ENCODE measurements at regions not wholly inside any gene's neighbourhood (a gene's known extent, or its start where the extent isn't known, plus 50 kb on each side); places are given as distances from the start of the nearest gene placed in this dataset.

GRCh38 chr4:108272986-108273385, 104.3 kb upstream of the LEF1 start:
- Histone ChIP-seq H3K4me1 (ENCODE audit: control insufficient read depth, insufficient read depth, low read depth, low read length) (peaks cover 2% of the 10 kb centered on the region), H3K27ac (ENCODE audit: low read length, poor library complexity, severe bottlenecking) (no peak overlapping the region), H2AFZ (ENCODE audit: low read depth, low read length) (no peak overlapping the region), H4K91ac (ENCODE audit: low read length) (no peak overlapping the region), H3K4me2 (ENCODE audit: low read length, poor library complexity, severe bottlenecking) (no peak overlapping the region), H2BK120ac (ENCODE audit: low read depth, low read length) (no peak overlapping the region), H3K18ac (ENCODE audit: low read depth in 1 of 2, low read length in 2 of 2) (no peak overlapping the region), H3K27me3 (ENCODE audit: control insufficient read depth in 1 of 2, insufficient read depth in 1 of 2, low read length in 2 of 2) (no peaks in the 10 kb centered on the region), H3K79me1 (replicated peaks; ENCODE audit: low read length, poor library complexity, severe bottlenecking) (no peaks in the 10 kb centered on the region), H3K9me3 (ENCODE audit: control insufficient read depth, low read length) (no peaks in the 10 kb centered on the region), H3K9ac (ENCODE audit: low read length) (no peak overlapping the region), H3K4ac (ENCODE audit: low read depth in 1 of 2, low read length in 2 of 2) (no peak overlapping the region), H4K8ac (ENCODE audit: low read length) (no peak overlapping the region), H3K23ac (ENCODE audit: low read length in 2 of 2) (no peak overlapping the region), H2BK15ac (ENCODE audit: low read depth, poor library complexity, severe bottlenecking) (no peak overlapping the region), H3K36me3 (ENCODE audit: control insufficient read depth in 1 of 2, insufficient read depth in 2 of 2, low read depth in 1 of 2, low read length in 2 of 2) (no peaks in the 10 kb centered on the region), H2BK5ac (ENCODE audit: low read depth, low read length, poor library complexity, severe bottlenecking) (no peak overlapping the region), H2AK5ac (ENCODE audit: low read length, severe bottlenecking) (no peak overlapping the region), H3K4me3 (ENCODE audit: insufficient read depth in 1 of 2, low read depth in 1 of 2, low read length in 2 of 2) (no peak overlapping the region), H3K14ac (ENCODE audit: low read length in 2 of 2) (no peak overlapping the region), H2BK12ac (ENCODE audit: low read length in 2 of 2) (no peak overlapping the region)
- DNase-seq, result no peak

GRCh38 chr4:108272561-108272960, 103.8 kb upstream of the LEF1 start:
- H3K36me3 ChIP-seq (ENCODE audit: control insufficient read depth in 1 of 2, insufficient read depth in 2 of 2, low read depth in 1 of 2, low read length in 2 of 2), result no peaks in the 10 kb centered on the region
- H2AK5ac ChIP-seq (ENCODE audit: low read length, severe bottlenecking), result no peak overlapping the region
- no peaks in the 10 kb centered on the region for H3K9me3 ChIP-seq (ENCODE audit: control insufficient read depth, low read length)
- no peak overlapping the region for H3K27ac ChIP-seq (ENCODE audit: low read length, poor library complexity, severe bottlenecking)
- no peak overlapping the region for H3K4me3 ChIP-seq (ENCODE audit: insufficient read depth in 1 of 2, low read depth in 1 of 2, low read length in 2 of 2)
- H2BK15ac ChIP-seq (ENCODE audit: low read depth, poor library complexity, severe bottlenecking), result no peak overlapping the region
- 0% methylated on average over 1 of the region's 2 CpGs for WGBS
- no peak overlapping the region for H3K9ac ChIP-seq (ENCODE audit: low read length)
- H3K23ac ChIP-seq (ENCODE audit: low read length in 2 of 2), result no peak overlapping the region
- H3K14ac ChIP-seq (ENCODE audit: low read length in 2 of 2), result no peak overlapping the region
- H2BK12ac ChIP-seq (ENCODE audit: low read length in 2 of 2), result no peak overlapping the region
- H3K18ac ChIP-seq (ENCODE audit: low read depth in 1 of 2, low read length in 2 of 2), result no peak overlapping the region
- no peaks in the 10 kb centered on the region for H3K79me1 ChIP-seq (replicated peaks; ENCODE audit: low read length, poor library complexity, severe bottlenecking)
- H4K8ac ChIP-seq (ENCODE audit: low read length), result no peak overlapping the region
- H3K27me3 ChIP-seq (ENCODE audit: control insufficient read depth in 1 of 2, insufficient read depth in 1 of 2, low read length in 2 of 2), result no peaks in the 10 kb centered on the region
- no peak overlapping the region for H2BK120ac ChIP-seq (ENCODE audit: low read depth, low read length)
- no peak overlapping the region for H4K91ac ChIP-seq (ENCODE audit: low read length)
- H3K4ac ChIP-seq (ENCODE audit: low read depth in 1 of 2, low read length in 2 of 2), result no peak overlapping the region
- H2AFZ ChIP-seq (ENCODE audit: low read depth, low read length), result no peak overlapping the region
- H2BK5ac ChIP-seq (ENCODE audit: low read depth, low read length, poor library complexity, severe bottlenecking), result no peak overlapping the region
- peak; percentile 87 for DNase-seq
- H3K4me1 ChIP-seq (ENCODE audit: control insufficient read depth, insufficient read depth, low read depth, low read length), result peaks cover 2% of the 10 kb centered on the region
- H3K4me2 ChIP-seq (ENCODE audit: low read length, poor library complexity, severe bottlenecking), result no peak overlapping the region

- Histone ChIP-seq H2BK15ac (ENCODE audit: low read depth, poor library complexity, severe bottlenecking) (no peak overlapping the region), H2BK120ac (ENCODE audit: low read depth, low read length) (no peak overlapping the region), H3K4ac (ENCODE audit: low read depth in 1 of 2, low read length in 2 of 2) (no peak overlapping the region), H3K18ac (ENCODE audit: low read depth in 1 of 2, low read length in 2 of 2) (peak overlapping the region; percentile 31 to 68), H3K27ac (ENCODE audit: low read length, poor library complexity, severe bottlenecking) (no peak overlapping the region), H3K4me3 (ENCODE audit: insufficient read depth in 1 of 2, low read depth in 1 of 2, low read length in 2 of 2) (no peak overlapping the region), H2BK12ac (ENCODE audit: low read length in 2 of 2) (peak overlapping the region; percentile 7 to 37), H3K23ac (ENCODE audit: low read length in 2 of 2) (no peak overlapping the region), H3K9ac (ENCODE audit: low read length) (no peak overlapping the region), H3K9me3 (ENCODE audit: control insufficient read depth, low read length) (no peaks in the 10 kb centered on the region), H2AK5ac (ENCODE audit: low read length, severe bottlenecking) (no peak overlapping the region), H2BK5ac (ENCODE audit: low read depth, low read length, poor library complexity, severe bottlenecking) (no peak overlapping the region), H2AFZ (ENCODE audit: low read depth, low read length) (no peak overlapping the region), H3K4me2 (ENCODE audit: low read length, poor library complexity, severe bottlenecking) (no peak overlapping the region), H3K27me3 (ENCODE audit: control insufficient read depth in 1 of 2, insufficient read depth in 1 of 2, low read length in 2 of 2) (no peaks in the 10 kb centered on the region), H3K4me1 (ENCODE audit: control insufficient read depth, insufficient read depth, low read depth, low read length) (peaks cover 2% of the 10 kb centered on the region), H3K79me1 (replicated peaks; ENCODE audit: low read length, poor library complexity, severe bottlenecking) (no peaks in the 10 kb centered on the region), H3K14ac (ENCODE audit: low read length in 2 of 2) (no peak overlapping the region), H4K91ac (ENCODE audit: low read length) (no peak overlapping the region), H4K8ac (ENCODE audit: low read length) (peak overlapping the region; percentile 0), H3K36me3 (ENCODE audit: control insufficient read depth in 1 of 2, insufficient read depth in 2 of 2, low read depth in 1 of 2, low read length in 2 of 2) (no peaks in the 10 kb centered on the region)
- peak; percentile 56 for DNase-seq
- 89% methylated on average over 3 of the region's 3 CpGs for WGBS
Observed at GRCh38 chr4:108272046-108272445, 103.3 kb upstream of the LEF1 start.

- 45% methylated on average over 5 of the region's 6 CpGs for WGBS
- no peak overlapping the region for H2AFZ ChIP-seq (ENCODE audit: low read depth, low read length)
- no peak overlapping the region for H2BK5ac ChIP-seq (ENCODE audit: low read depth, low read length, poor library complexity, severe bottlenecking)
- H3K18ac ChIP-seq (ENCODE audit: low read depth in 1 of 2, low read length in 2 of 2), result peak overlapping the region; percentile 82
- no peak overlapping the region for H2AK5ac ChIP-seq (ENCODE audit: low read length, severe bottlenecking)
- peak overlapping the region; percentile 51 to 95 for H2BK12ac ChIP-seq (ENCODE audit: low read length in 2 of 2)
- no peak overlapping the region for H3K4me3 ChIP-seq (ENCODE audit: insufficient read depth in 1 of 2, low read depth in 1 of 2, low read length in 2 of 2)
- H2BK15ac ChIP-seq (ENCODE audit: low read depth, poor library complexity, severe bottlenecking), result no peak overlapping the region
- no peaks in the 10 kb centered on the region for H3K27me3 ChIP-seq (ENCODE audit: control insufficient read depth in 1 of 2, insufficient read depth in 1 of 2, low read length in 2 of 2)
- no peak overlapping the region for H3K9ac ChIP-seq (ENCODE audit: low read length)
- H3K4me1 ChIP-seq (ENCODE audit: control insufficient read depth, insufficient read depth, low read depth, low read length), result peaks cover 2% of the 10 kb centered on the region
- peak overlapping the region in 1 of 2 experiments; percentile 51 for H3K14ac ChIP-seq (ENCODE audit: low read length in 2 of 2)
- H3K4me2 ChIP-seq (ENCODE audit: low read length, poor library complexity, severe bottlenecking), result no peak overlapping the region
- DNase-seq, result peak; percentile 94
- no peaks in the 10 kb centered on the region for H3K79me1 ChIP-seq (replicated peaks; ENCODE audit: low read length, poor library complexity, severe bottlenecking)
- H3K4ac ChIP-seq (ENCODE audit: low read depth in 1 of 2, low read length in 2 of 2), result peak overlapping the region in 1 of 2 experiments; percentile 86
- H3K23ac ChIP-seq (ENCODE audit: low read length in 2 of 2), result no peak overlapping the region
- no peaks in the 10 kb centered on the region for H3K9me3 ChIP-seq (ENCODE audit: control insufficient read depth, low read length)
- peak overlapping the region; percentile 65 for H4K91ac ChIP-seq (ENCODE audit: low read length)
- peak overlapping the region; percentile 69 for H3K27ac ChIP-seq (ENCODE audit: low read length, poor library complexity, severe bottlenecking)
- no peak overlapping the region for H4K8ac ChIP-seq (ENCODE audit: low read length)
- H3K36me3 ChIP-seq (ENCODE audit: control insufficient read depth in 1 of 2, insufficient read depth in 2 of 2, low read depth in 1 of 2, low read length in 2 of 2), result no peaks in the 10 kb centered on the region
- H2BK120ac ChIP-seq (ENCODE audit: low read depth, low read length), result peak overlapping the region; percentile 65
Observed at GRCh38 chr4:108270466-108271450, 102.0 kb upstream of the LEF1 start.
